AG04450 (cell line): ENCODE measurements at regions not wholly inside any gene's neighbourhood (a gene's known extent, or its start where the extent isn't known, plus 50 kb on each side); places are given as distances from the start of the nearest gene placed in this dataset.

Experiments
- CTCF ChIA-PET: fragments of 300-600, 350-600 bp; formaldehyde crosslinking; extraction: SDS; loops from one replicate; lab custom pipeline; 2022; ENCODE audit warnings: antibody characterized with exemption, inconsistent platforms; lab: Charles Lee
- POLR2A ChIA-PET: fragments of 350-600 bp; formaldehyde crosslinking; extraction: SDS; loops from one replicate; lab custom pipeline; 2021; ENCODE audit warnings: antibody characterized with exemption, inconsistent platforms; lab: Yijun Ruan, JAX
- DNase-seq: peaks from one replicate; pipeline ENCODE4 v3.0.0-alpha.2; 2011; ENCODE audit warnings: low read depth, low spot score
- H3K27ac ChIP-seq: one replicate; pipeline ENCODE4 v1.5.1; 2012; ENCODE audit warnings: low read depth, low read length, control low read depth
- H3K27me3 ChIP-seq: one replicate; pipeline ENCODE4 v1.6.0; 2012; ENCODE audit warnings: low read length; ENCODE audit not compliant: control insufficient read depth, insufficient read depth
- H3K4me3 ChIP-seq: 2 replicates; pipeline ENCODE4 v1.5.1; 2011; ENCODE audit warnings: mild to moderate bottlenecking, low read depth, low read length, control low read depth
- H3K9me3 ChIP-seq: 2 replicates; pipeline ENCODE4 v1.5.1; 2012; ENCODE audit warnings: low read length; ENCODE audit not compliant: control insufficient read depth, insufficient read depth
- CTCF ChIP-seq: IDR thresholded peaks from 2 replicates; pipeline ENCODE4 v1.5.1; 2011; ENCODE audit warnings: low read depth, low read length, control low read depth, inconsistent platforms

GRCh38 chr1:194150242-194150641 is 963.8 kb upstream of the B3GALT2 start:
- no peak overlapping the region for H3K27ac ChIP-seq
- CTCF ChIA-PET = no interaction called here
- no peak for TF ChIP-seq CTCF

GRCh38 chr1:194133152-194133551 is 946.7 kb upstream of the B3GALT2 start:
- POLR2A ChIA-PET = no interaction called here
- DNase-seq = no peak
- H3K27me3 ChIP-seq = no peaks in the 10 kb centered on the region
- H3K27ac ChIP-seq = no peak overlapping the region
- TF ChIP-seq CTCF = no peak
- H3K9me3 ChIP-seq = no peaks in the 10 kb centered on the region
- CTCF ChIA-PET = no interaction called here
- H3K4me3 ChIP-seq = no peak overlapping the region

More at GRCh38 chr1:194150242-194150641, 963.8 kb upstream of the B3GALT2 start:
- POLR2A ChIA-PET = no interaction called here
- DNase-seq = no peak
- H3K27me3 ChIP-seq = no peaks in the 10 kb centered on the region
- H3K9me3 ChIP-seq = no peaks in the 10 kb centered on the region
- H3K4me3 ChIP-seq = no peak overlapping the region

- ChIA-PET POLR2A (no interaction called here), CTCF (no interaction called here)
- Histone ChIP-seq H3K27ac (no peak overlapping the region), H3K9me3 (peaks cover 3% of the 10 kb centered on the region; the same call in 1 of the 2 replicates), H3K4me3 (no peak overlapping the region), H3K27me3 (no peaks in the 10 kb centered on the region)
- no peak for DNase-seq
- TF ChIP-seq CTCF = no peak
Observed at GRCh38 chr1:194118086-194118485, 931.7 kb upstream of the B3GALT2 start.

DNA sequence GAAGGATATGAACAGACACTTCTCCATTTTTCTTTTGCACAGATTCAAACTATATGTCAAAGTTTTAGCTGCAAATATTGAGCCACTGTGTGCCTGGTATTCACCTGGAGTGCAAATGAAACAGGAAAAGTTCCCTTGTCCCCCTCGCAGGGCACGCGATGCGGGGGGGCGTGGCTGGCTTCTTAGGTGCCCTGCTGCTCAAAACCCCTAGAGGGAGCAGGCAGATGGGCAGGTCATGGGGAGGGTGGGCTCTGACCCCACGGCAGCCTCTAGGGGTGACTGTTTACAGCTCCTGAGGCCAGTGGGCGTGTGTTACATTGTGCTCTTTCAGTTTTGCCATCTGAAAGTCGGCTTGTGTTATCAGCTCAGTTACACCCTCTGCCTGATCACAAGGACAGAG is 931.2 kb upstream of the B3GALT2 start:
- no peaks in the 10 kb centered on the region for H3K27me3 ChIP-seq
- no peak overlapping the region for H3K4me3 ChIP-seq
- no peak overlapping the region for H3K27ac ChIP-seq
- ChIA-PET POLR2A (no interaction called here), CTCF (no interaction called here)
- DNase-seq = no peak
- no peak for TF ChIP-seq CTCF
- peaks cover 3% of the 10 kb centered on the region; the same call in 1 of the 2 replicates for H3K9me3 ChIP-seq

DNA sequence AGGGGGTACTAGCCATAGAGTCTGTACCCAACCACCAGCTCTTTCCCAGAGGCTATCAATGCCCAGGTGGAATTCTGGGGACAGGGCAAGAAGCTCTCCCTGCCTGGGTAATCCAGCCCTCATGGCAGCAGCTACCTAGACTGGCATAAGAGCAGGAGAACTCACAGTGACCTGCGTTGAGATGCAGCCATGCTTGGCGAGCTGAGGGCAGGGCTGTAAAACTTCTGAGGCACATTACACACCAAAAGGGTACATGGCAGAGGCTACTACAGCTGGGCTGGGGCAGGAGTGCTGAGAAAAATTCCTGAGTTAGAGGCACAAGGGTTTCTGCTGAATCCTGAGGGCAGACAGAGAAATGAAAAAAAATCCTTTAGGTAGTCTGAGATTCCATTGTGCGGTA is 927.9 kb upstream of the B3GALT2 start:
- ChIA-PET POLR2A (no interaction called here), CTCF (no interaction called here)

More for the DNA sequence above, 927.9 kb upstream of the B3GALT2 start:
- no peak for DNase-seq
- Histone ChIP-seq H3K27ac (no peak overlapping the region), H3K9me3 (peaks cover 3% of the 10 kb centered on the region; the same call in 1 of the 2 replicates), H3K27me3 (no peaks in the 10 kb centered on the region), H3K4me3 (no peak overlapping the region)
- TF ChIP-seq CTCF = no peak
